GM12874 (cell line): ENCODE measurements at regions not wholly inside any gene's neighbourhood (a gene's known extent, or its start where the extent isn't known, plus 50 kb on each side); places are given as distances from the start of the nearest gene placed in this dataset.

Source experiments
- CTCF ChIP-seq: IDR thresholded peaks from 2 replicates; pipeline ENCODE4 v1.5.1; 2011; ENCODE audit warnings: low read depth, mild to moderate bottlenecking, control low read depth, low read length, moderate library complexity; ENCODE audit not compliant: insufficient read depth

GRCh38 chr18:73528066-73528465, 619.6 kb downstream of the FBXO15 start:
- TF ChIP-seq CTCF: no peak

- TF ChIP-seq CTCF: 0 out of 2 replicates have a peak, but pooled peaks have one; percentile 3
Measured at GRCh38 chr18:73520229-73520628, 627.4 kb downstream of the FBXO15 start.

GRCh38 chr18:73514449-73514848, 633.2 kb downstream of the FBXO15 start:
- no peak for TF ChIP-seq CTCF

GRCh38 chr18:73511771-73512503, 635.7 kb downstream of the FBXO15 start:
- TF ChIP-seq CTCF: no peak

GRCh38 chr18:73509460-73509859, 638.2 kb downstream of the FBXO15 start:
- no peak for TF ChIP-seq CTCF

- no peak for TF ChIP-seq CTCF
Measured at GRCh38 chr18:73503326-73503725, 635.5 kb upstream of the NETO1 start.

- no peak for TF ChIP-seq CTCF
Measured at GRCh38 chr18:73487966-73488365, 620.2 kb upstream of the NETO1 start.
